ENCODE measurements at regions not wholly inside any gene's neighbourhood (a gene's known extent, or its start where the extent isn't known, plus 50 kb on each side); places are given as distances from the start of the nearest gene placed in this dataset.

DNA sequence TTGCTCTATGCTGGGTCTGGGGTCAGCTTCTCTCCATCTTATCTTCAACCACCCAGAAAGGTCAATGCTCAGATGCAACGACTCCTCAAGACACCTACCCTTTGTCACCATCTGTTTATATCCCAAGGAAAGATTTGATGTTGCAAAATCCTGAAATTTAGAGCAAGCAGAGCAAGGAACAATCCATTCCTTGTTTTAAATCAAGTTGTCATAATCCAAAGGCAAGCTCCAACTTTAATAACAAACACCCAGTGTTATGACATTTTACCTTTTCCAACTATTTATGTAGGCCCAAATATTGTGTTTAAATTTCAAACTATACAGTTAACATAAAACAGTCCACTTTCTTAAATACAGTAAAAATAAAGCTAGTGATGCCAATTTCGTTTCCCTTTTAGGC, 116.5 kb upstream of the LRIG1 start:
- TF ChIP-seq, protein P1, sequence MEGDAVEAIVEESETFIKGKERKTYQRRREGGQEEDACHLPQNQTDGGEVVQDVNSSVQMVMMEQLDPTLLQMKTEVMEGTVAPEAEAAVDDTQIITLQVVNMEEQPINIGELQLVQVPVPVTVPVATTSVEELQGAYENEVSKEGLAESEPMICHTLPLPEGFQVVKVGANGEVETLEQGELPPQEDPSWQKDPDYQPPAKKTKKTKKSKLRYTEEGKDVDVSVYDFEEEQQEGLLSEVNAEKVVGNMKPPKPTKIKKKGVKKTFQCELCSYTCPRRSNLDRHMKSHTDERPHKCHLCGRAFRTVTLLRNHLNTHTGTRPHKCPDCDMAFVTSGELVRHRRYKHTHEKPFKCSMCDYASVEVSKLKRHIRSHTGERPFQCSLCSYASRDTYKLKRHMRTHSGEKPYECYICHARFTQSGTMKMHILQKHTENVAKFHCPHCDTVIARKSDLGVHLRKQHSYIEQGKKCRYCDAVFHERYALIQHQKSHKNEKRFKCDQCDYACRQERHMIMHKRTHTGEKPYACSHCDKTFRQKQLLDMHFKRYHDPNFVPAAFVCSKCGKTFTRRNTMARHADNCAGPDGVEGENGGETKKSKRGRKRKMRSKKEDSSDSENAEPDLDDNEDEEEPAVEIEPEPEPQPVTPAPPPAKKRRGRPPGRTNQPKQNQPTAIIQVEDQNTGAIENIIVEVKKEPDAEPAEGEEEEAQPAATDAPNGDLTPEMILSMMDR (IDR thresholded peaks at IDR 0.05) = no peak
- TF ChIP-seq POLR2A (IDR thresholded peaks at IDR 0.05) = no peak
